Adrenal gland (tissue), 5 donors: ENCODE measurements at regions not wholly inside any gene's neighbourhood (a gene's known extent, or its start where the extent isn't known, plus 50 kb on each side); places are given as distances from the start of the nearest gene placed in this dataset.

Experiments used
- CTCF ChIP-seq, 6 experiments: fragments of 450-650 bp in 4 of 6; fragments of 200-600 bp in 2 of 6; sonication (generic) in 1 of 6; IDR thresholded peaks; 1 replicate in 5 of 6; 2 replicates in 1 of 6; pipeline versions ENCODE4 v1.5.1 to v1.8.0; 2016 to 2021; ENCODE audit warnings: antibody characterized with exemption in 6 of 6, mild to moderate bottlenecking in 2 of 6, moderate library complexity in 1 of 6
- POLR2A ChIP-seq, 2 donors: fragments of 450-650 bp; IDR thresholded peaks; one replicate each; pipeline ENCODE4 v1.6.1; 2017; ENCODE audit warnings: antibody characterized with exemption in 2 of 2, mild to moderate bottlenecking in 2 of 2, moderate library complexity in 1 of 2
- donor health status: DM: no; HTN: no; CAD: no.

- TF ChIP-seq CTCF (IDR thresholded peaks at IDR 0.05) (no peak), POLR2A (IDR thresholded peaks at IDR 0.05) (no peak)
Observed at GRCh38 chr3:181782306-181782954, 70.7 kb downstream of the SOX2 start.
